ENCODE measurements at regions not wholly inside any gene's neighbourhood (a gene's known extent, or its start where the extent isn't known, plus 50 kb on each side); places are given as distances from the start of the nearest gene placed in this dataset.

DNA sequence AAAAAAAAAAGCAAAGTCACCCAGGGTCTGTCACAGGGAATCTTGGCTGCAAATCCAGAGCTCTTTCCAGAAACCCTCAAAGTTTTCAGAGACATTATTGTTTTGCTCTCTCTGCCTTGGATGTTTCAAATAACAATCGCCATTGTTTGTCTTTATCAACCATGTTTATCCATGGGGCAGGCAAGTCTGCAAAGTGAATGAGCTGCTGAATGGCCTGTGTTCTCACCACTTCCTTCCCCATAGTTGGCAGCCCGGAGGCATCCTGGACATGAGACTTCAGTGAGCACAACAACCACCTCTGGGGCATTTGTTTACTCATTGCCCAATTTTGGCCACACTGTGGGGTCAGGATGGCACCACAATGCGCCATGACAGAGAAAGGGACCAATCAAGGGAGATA is 53.1 kb upstream of the USP7 start:
- in situ Hi-C loops (cut with MboI) = loop anchor here (10.0 kb wide), 1 partner anchor 352 kb away; no protein-coding TSS in a partner anchor
- H3K4me1 ChIP-seq (replicated peaks in 1 of 2; ENCODE audit: control insufficient read depth in 2 of 2, insufficient read depth in 2 of 2, low read length in 2 of 2) = peaks cover 0 to 4% of the 10 kb centered on the region in 2 experiments; a peak in 2 of 5 replicates
- no peak overlapping the region for H2AFZ ChIP-seq (ENCODE audit: low read depth, low read length)
- H3K27me3 ChIP-seq (ENCODE audit: control insufficient read depth in 2 of 2, insufficient read depth in 2 of 2, low read length in 2 of 2) = peaks cover 3 to 22% of the 10 kb centered on the region in 2 experiments; a peak in 4 of 5 replicates
- no peak overlapping the region for H3K4me3 ChIP-seq
- H3K9me3 ChIP-seq (replicated peaks; ENCODE audit: control insufficient read depth, insufficient read depth, low read depth, low read length) = peaks cover 8% of the 10 kb centered on the region
- 3% methylated on average over 3 of the region's 3 CpGs for WGBS (ENCODE audit: insufficient coverage, low coverage, missing lambda C conversion rate)
- no peaks in the 10 kb centered on the region for H3K36me3 ChIP-seq (ENCODE audit: control insufficient read depth, insufficient read depth, low read length)
- no peak overlapping the region for H3K27ac ChIP-seq (ENCODE audit: extremely low read depth, low read depth, low read length)
- DNase-seq (ENCODE audit: extremely low read depth in 1 of 4, low spot score in 3 of 4) (no peak), FAIRE-seq (no peak), ATAC-seq (no peak)
- ChIA-PET POLR2A (interaction anchor here (1.2 kb wide), 1 partner anchor 10 kb away, joined by 3 read pairs; no protein-coding TSS in a partner anchor), CTCF (ENCODE audit: low intra/inter-chr PET ratio) (no interaction called here)
- intact Hi-C loops (cut with micrococcal nuclease) = no loop called here
- H3K9me1 ChIP-seq (ENCODE audit: control insufficient read depth, insufficient read depth, low read length) = no peaks in the 10 kb centered on the region
- H3K79me2 ChIP-seq (ENCODE audit: control insufficient read depth, insufficient read depth, low read length) = no peaks in the 10 kb centered on the region
- no peak for TF ChIP-seq MBD2 (IDR thresholded peaks at IDR 0.05; ENCODE audit: borderline replicate concordance, low read depth)
- TF ChIP-seq TAF7 (tag; IDR thresholded peaks at IDR 0.05) = no peak
- no peak for TF ChIP-seq ETV1 (tag; conservative IDR thresholded peaks at IDR 0.05; ENCODE audit: low read depth)
- no peak for TF ChIP-seq MCM7 (IDR thresholded peaks at IDR 0.05)
- TF ChIP-seq ZNF12 (CRISPR knock-in tag; IDR thresholded peaks at IDR 0.05) = no peak
- TF ChIP-seq RBM17 (IDR thresholded peaks at IDR 0.05; ENCODE audit: borderline replicate concordance, low read depth, low read length) = no peak
- TF ChIP-seq, protein P1, sequence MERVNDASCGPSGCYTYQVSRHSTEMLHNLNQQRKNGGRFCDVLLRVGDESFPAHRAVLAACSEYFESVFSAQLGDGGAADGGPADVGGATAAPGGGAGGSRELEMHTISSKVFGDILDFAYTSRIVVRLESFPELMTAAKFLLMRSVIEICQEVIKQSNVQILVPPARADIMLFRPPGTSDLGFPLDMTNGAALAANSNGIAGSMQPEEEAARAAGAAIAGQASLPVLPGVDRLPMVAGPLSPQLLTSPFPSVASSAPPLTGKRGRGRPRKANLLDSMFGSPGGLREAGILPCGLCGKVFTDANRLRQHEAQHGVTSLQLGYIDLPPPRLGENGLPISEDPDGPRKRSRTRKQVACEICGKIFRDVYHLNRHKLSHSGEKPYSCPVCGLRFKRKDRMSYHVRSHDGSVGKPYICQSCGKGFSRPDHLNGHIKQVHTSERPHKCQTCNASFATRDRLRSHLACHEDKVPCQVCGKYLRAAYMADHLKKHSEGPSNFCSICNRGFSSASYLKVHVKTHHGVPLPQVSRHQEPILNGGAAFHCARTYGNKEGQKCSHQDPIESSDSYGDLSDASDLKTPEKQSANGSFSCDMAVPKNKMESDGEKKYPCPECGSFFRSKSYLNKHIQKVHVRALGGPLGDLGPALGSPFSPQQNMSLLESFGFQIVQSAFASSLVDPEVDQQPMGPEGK (CRISPR knock-in tag; IDR thresholded peaks at IDR 0.05; ENCODE audit: borderline replicate concordance) = no peak
- no peak for TF ChIP-seq KLF16 (IDR thresholded peaks at IDR 0.05)
- no peak for TF ChIP-seq PREB (CRISPR knock-in tag; IDR thresholded peaks at IDR 0.05)
- no peak for TF ChIP-seq BCL6 (CRISPR knock-in tag; IDR thresholded peaks at IDR 0.05)
- no peak for TF ChIP-seq ZNF124 (CRISPR knock-in tag; IDR thresholded peaks at IDR 0.05)
- no peak for TF ChIP-seq TCF7 (IDR thresholded peaks at IDR 0.05; ENCODE audit: borderline replicate concordance)
- TF ChIP-seq RCOR1 (IDR thresholded peaks at IDR 0.05; ENCODE audit: borderline replicate concordance in 1 of 2, low read depth in 2 of 2, low read length in 2 of 2) = no peak
- H4K20me1 ChIP-seq (replicated peaks; ENCODE audit: control insufficient read depth, insufficient read depth, low read length) = no peaks in the 10 kb centered on the region
- BruUV-seq (replicated peaks) = no TSS peak
- H3K4me2 ChIP-seq (ENCODE audit: insufficient read depth, low read length) = no peak overlapping the region
- H3K9ac ChIP-seq (ENCODE audit: insufficient read depth in 1 of 2, low read depth in 2 of 2, low read length in 2 of 2) = no peak overlapping the region
